Suprapubic skin (tissue), 4 donors: ENCODE measurements at regions not wholly inside any gene's neighbourhood (a gene's known extent, or its start where the extent isn't known, plus 50 kb on each side); places are given as distances from the start of the nearest gene placed in this dataset.

ENCODE experiments used
- DNase-seq, 2 donors: peaks; one replicate each; pipeline ENCODE4 v3.0.0-alpha.2; 2019; ENCODE audit warnings: low spot score in 2 of 2
- H3K27ac ChIP-seq: fragments of 200-600 bp; sonication (generic); one replicate; pipeline ENCODE4 v1.5.1; 2019
- H3K27me3 ChIP-seq: fragments of 200-600 bp; sonication (generic); one replicate; pipeline ENCODE4 v1.5.1; 2019
- H3K36me3 ChIP-seq: fragments of 200-600 bp; sonication (generic); one replicate; pipeline ENCODE4 v1.5.1; 2019
- H3K4me1 ChIP-seq: fragments of 200-600 bp; sonication (generic); one replicate; pipeline ENCODE4 v1.5.1; 2019
- H3K4me3 ChIP-seq: fragments of 200-600 bp; sonication (generic); one replicate; pipeline ENCODE4 v1.5.1; 2019; ENCODE audit warnings: mild to moderate bottlenecking
- H3K9me3 ChIP-seq: fragments of 200-600 bp; sonication (generic); one replicate; pipeline ENCODE4 v1.5.1; 2019
- EP300 ChIP-seq: sonication (generic); formaldehyde crosslinking; IDR thresholded peaks from one replicate; pipeline ENCODE4 v1.6.1; 2017; ENCODE audit warnings: antibody characterized with exemption
- POLR2A ChIP-seq, 2 donors: fragments of 450-650 bp; IDR thresholded peaks; one replicate each; pipeline ENCODE4 v1.6.1; 2017; ENCODE audit warnings: antibody characterized with exemption in 2 of 2, mild to moderate bottlenecking in 2 of 2, moderate library complexity in 2 of 2
- POLR2AphosphoS5 ChIP-seq, 3 donors: sonication (generic); formaldehyde crosslinking; IDR thresholded peaks; one replicate each; pipeline ENCODE4 v1.6.1; 2017; ENCODE audit warnings: antibody characterized with exemption in 3 of 3
- WGBS: methylation state at CpG from one replicate; pipeline ENCODE4 v1.1.5; 2018; 5-methylcytosine and 5-hydroxymethylcytosine counted together
- TF ChIP-seq, protein P1 (sequence below), 2 donors: fragments of 200-600 bp in 1 of 2; fragments of 450-650 bp in 1 of 2; sonication (generic) in 1 of 2; IDR thresholded peaks; one replicate each; pipeline ENCODE4 v1.5.1; 2016 to 2019; ENCODE audit warnings: antibody characterized with exemption in 2 of 2, mild to moderate bottlenecking in 1 of 2, moderate library complexity in 1 of 2

DNA sequence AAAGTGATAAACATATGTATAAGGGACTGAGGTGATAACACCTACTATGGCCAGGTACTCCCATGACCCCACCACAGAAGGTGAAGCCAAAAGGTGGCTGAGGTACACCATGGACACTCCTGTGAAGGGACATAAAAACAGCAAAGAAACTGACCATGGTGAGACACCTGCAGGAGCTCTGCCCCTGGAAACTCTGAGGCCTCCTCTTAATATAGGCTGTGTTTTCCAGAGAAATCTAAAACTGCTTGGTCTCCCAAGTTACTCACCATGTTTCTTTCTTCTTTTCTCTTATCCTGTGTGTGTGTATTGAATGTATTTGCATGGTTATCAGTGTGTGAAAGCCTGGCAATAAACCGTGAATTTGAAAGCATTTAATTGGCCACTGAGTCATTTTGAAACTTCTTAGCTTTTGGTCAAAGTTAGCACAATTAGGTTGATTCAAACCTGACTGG lies 739.3 kb upstream of the GCFC2 start:
- H3K27ac ChIP-seq, result no peak overlapping the region
- no peaks in the 10 kb centered on the region for H3K9me3 ChIP-seq
- H3K4me3 ChIP-seq, result no peak overlapping the region
- no peak for DNase-seq
- WGBS, result 76% methylated on average over 1 of the region's 1 CpG
- TF ChIP-seq POLR2A (IDR thresholded peaks at IDR 0.05), result no peak
- TF ChIP-seq EP300, result no peak
- TF ChIP-seq, protein P1, sequence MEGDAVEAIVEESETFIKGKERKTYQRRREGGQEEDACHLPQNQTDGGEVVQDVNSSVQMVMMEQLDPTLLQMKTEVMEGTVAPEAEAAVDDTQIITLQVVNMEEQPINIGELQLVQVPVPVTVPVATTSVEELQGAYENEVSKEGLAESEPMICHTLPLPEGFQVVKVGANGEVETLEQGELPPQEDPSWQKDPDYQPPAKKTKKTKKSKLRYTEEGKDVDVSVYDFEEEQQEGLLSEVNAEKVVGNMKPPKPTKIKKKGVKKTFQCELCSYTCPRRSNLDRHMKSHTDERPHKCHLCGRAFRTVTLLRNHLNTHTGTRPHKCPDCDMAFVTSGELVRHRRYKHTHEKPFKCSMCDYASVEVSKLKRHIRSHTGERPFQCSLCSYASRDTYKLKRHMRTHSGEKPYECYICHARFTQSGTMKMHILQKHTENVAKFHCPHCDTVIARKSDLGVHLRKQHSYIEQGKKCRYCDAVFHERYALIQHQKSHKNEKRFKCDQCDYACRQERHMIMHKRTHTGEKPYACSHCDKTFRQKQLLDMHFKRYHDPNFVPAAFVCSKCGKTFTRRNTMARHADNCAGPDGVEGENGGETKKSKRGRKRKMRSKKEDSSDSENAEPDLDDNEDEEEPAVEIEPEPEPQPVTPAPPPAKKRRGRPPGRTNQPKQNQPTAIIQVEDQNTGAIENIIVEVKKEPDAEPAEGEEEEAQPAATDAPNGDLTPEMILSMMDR (IDR thresholded peaks at IDR 0.05), result no peak
- no peak for TF ChIP-seq POLR2AphosphoS5 (IDR thresholded peaks at IDR 0.05)
- H3K36me3 ChIP-seq, result no peaks in the 10 kb centered on the region
- H3K4me1 ChIP-seq, result no peaks in the 10 kb centered on the region
- H3K27me3 ChIP-seq, result no peaks in the 10 kb centered on the region

DNA sequence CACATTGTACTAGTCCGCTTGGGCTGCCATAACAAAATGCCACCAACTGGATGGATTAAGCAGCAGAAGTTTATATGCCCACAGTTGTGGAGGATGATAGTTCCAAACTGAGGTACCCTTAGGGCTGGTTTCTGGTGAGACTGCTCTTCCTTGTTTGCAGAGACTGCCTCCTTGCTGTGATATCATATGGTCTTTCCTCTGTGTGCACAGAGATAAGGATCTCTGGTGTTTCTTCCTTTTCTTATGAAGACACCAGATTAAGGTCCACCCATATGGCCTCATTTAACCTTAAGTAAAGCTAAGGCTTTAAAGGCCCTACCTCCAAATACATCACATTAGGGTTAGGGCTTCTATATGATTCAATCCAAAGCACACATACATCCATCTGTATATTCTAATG lies 738.2 kb upstream of the GCFC2 start:
- TF ChIP-seq POLR2AphosphoS5 (IDR thresholded peaks at IDR 0.05), result no peak
- TF ChIP-seq EP300, result no peak
- no peak for TF ChIP-seq POLR2A (IDR thresholded peaks at IDR 0.05)
- TF ChIP-seq, protein P1 (IDR thresholded peaks at IDR 0.05), result no peak
- Histone ChIP-seq H3K36me3 (no peaks in the 10 kb centered on the region), H3K9me3 (no peaks in the 10 kb centered on the region), H3K4me3 (no peak overlapping the region), H3K27me3 (no peaks in the 10 kb centered on the region), H3K27ac (no peak overlapping the region), H3K4me1 (no peaks in the 10 kb centered on the region)
- WGBS, result 100% methylated on average over 1 of the region's 1 CpG
- no peak for DNase-seq

DNA sequence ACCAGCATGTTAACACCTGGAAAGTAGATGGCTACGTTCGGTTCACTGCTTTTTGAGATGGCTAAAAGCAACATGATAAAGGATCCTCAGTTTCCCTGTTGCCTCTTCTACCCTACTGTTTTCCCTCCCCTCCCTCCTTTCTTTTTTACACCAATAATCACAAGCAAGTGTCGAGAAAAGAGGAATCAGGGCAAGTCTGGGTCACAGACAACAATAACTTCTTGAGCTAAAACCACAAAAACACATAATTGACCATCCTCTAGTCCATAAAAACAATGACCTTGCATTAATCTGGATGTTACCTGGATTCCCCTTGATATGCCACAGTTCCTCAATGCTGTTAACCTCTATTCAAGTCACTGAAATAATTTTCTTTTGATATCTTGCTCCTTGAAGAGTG lies 736.6 kb upstream of the GCFC2 start:
- Histone ChIP-seq H3K4me1 (no peaks in the 10 kb centered on the region), H3K27me3 (no peaks in the 10 kb centered on the region), H3K9me3 (no peaks in the 10 kb centered on the region), H3K36me3 (no peaks in the 10 kb centered on the region), H3K4me3 (no peak overlapping the region), H3K27ac (no peak overlapping the region)
- 70% methylated on average over 3 of the region's 3 CpGs for WGBS
- DNase-seq, result no peak
- TF ChIP-seq POLR2AphosphoS5 (IDR thresholded peaks at IDR 0.05) (no peak), EP300 (no peak), POLR2A (IDR thresholded peaks at IDR 0.05) (no peak)
- TF ChIP-seq, protein P1 (IDR thresholded peaks at IDR 0.05), result no peak

DNA sequence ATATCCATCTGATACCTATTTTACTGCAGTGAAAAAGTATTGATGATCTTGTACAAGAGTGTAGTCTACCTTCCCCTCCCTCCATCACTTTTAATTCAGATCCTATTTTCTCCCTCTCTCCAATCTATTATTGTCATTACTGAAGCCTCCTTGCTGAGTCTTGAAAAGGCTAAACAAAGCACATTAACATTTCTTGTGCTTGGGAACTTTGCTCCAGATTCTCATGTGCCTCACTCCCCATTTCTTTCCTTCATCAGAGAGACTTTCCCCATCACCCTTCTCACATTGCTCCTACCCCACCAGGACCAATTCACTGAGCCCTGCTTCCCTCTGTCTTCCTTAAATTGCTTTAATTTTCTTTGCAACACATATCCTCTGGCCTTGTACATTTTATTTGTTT lies 736.2 kb upstream of the GCFC2 start:
- Histone ChIP-seq H3K27me3 (no peaks in the 10 kb centered on the region), H3K4me1 (no peaks in the 10 kb centered on the region), H3K27ac (no peak overlapping the region), H3K9me3 (no peaks in the 10 kb centered on the region), H3K36me3 (no peaks in the 10 kb centered on the region), H3K4me3 (no peak overlapping the region)
- no peak for DNase-seq
- TF ChIP-seq POLR2AphosphoS5 (IDR thresholded peaks at IDR 0.05) (no peak), POLR2A (IDR thresholded peaks at IDR 0.05) (no peak)

DNA sequence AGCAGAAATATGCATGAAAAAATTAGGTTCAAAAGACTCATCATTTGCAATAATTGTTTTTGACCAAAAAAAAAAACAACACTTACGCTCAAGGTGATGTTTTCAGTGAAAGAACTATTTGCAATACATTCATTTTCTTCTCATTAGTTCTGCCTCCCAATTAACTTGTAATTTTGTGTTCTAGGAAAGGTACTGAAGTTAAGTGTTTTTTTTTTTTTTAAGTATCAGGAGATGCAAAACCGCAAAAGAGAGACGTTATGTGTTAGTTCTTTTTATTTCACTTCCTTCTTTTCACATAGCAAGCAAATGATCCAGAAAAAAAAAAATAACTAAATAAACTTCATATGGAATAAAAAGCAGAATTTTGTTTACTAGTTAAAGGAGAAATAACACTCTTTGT lies 735.2 kb upstream of the GCFC2 start:
- no peak for DNase-seq
- H3K36me3 ChIP-seq, result no peaks in the 10 kb centered on the region
- H3K4me3 ChIP-seq, result no peak overlapping the region
- no peak overlapping the region for H3K27ac ChIP-seq
- TF ChIP-seq POLR2A (IDR thresholded peaks at IDR 0.05) (no peak), POLR2AphosphoS5 (IDR thresholded peaks at IDR 0.05) (no peak), EP300 (no peak)
- TF ChIP-seq, protein P1 (IDR thresholded peaks at IDR 0.05), result no peak
- WGBS, result 68% methylated on average over 3 of the region's 3 CpGs
- no peaks in the 10 kb centered on the region for H3K4me1 ChIP-seq
- H3K9me3 ChIP-seq, result no peaks in the 10 kb centered on the region
- H3K27me3 ChIP-seq, result no peaks in the 10 kb centered on the region

DNA sequence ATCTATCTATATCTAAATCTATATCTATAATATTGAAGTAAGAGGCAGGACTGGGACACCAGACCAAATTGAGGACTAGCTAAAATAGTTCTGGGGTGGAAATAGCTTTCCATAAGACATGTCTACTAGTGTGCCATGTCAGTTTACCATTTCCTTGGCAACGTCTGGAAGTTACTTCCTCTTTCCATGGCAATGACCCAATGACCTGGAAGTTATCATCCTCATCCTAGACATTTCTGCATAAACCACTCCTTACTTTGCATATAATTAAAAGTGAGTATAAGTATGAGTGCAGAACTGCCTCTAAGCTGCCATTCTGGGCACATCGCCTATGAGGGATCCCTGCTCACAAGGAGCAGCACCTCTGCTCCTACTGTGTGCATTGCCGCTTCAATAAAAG lies 734.0 kb upstream of the GCFC2 start:
- WGBS, result 88% methylated on average over 3 of the region's 3 CpGs

More for the DNA sequence above, 734.0 kb upstream of the GCFC2 start:
- no peak for TF ChIP-seq POLR2AphosphoS5 (IDR thresholded peaks at IDR 0.05)
- TF ChIP-seq, protein P1 (IDR thresholded peaks at IDR 0.05), result no peak
- TF ChIP-seq EP300, result no peak
- TF ChIP-seq POLR2A (IDR thresholded peaks at IDR 0.05), result no peak
- Histone ChIP-seq H3K36me3 (no peaks in the 10 kb centered on the region), H3K4me3 (no peak overlapping the region), H3K27me3 (no peaks in the 10 kb centered on the region), H3K4me1 (no peaks in the 10 kb centered on the region), H3K9me3 (no peaks in the 10 kb centered on the region), H3K27ac (no peak overlapping the region)
- DNase-seq, result no peak
